BE2C (cell line): ENCODE measurements at regions not wholly inside any gene's neighbourhood (a gene's known extent, or its start where the extent isn't known, plus 50 kb on each side); places are given as distances from the start of the nearest gene placed in this dataset.

Experiments
- DNase-seq: peaks from one replicate; pipeline ENCODE4 v3.0.0-alpha.2; 2020
- H3K27me3 ChIP-seq: fragments of 250-450 bp; sonication (Bioruptor Pico); 2 replicates; pipeline ENCODE4 v1.5.1; 2020; ENCODE audit warnings: mild to moderate bottlenecking
- H3K36me3 ChIP-seq: fragments of 250-450 bp; sonication (Bioruptor Pico); 2 replicates; pipeline ENCODE4 v1.5.1; 2020; ENCODE audit warnings: mild to moderate bottlenecking
- H3K4me1 ChIP-seq: fragments of 250-450 bp; sonication (Bioruptor Pico); 2 replicates; pipeline ENCODE4 v1.5.1; 2020
- H3K4me3 ChIP-seq: 2 replicates; pipeline ENCODE4 v1.5.1; 2011; ENCODE audit warnings: low read depth, low read length
- H3K9me3 ChIP-seq: fragments of 250-450 bp; sonication (Bioruptor Pico); 2 replicates; pipeline ENCODE4 v1.5.1; 2020
- TF ChIP-seq, protein P1 (sequence below): IDR thresholded peaks from 2 replicates; pipeline ENCODE4 v1.5.1; 2012; ENCODE audit warnings: mild to moderate bottlenecking, low read depth, low read length

DNA sequence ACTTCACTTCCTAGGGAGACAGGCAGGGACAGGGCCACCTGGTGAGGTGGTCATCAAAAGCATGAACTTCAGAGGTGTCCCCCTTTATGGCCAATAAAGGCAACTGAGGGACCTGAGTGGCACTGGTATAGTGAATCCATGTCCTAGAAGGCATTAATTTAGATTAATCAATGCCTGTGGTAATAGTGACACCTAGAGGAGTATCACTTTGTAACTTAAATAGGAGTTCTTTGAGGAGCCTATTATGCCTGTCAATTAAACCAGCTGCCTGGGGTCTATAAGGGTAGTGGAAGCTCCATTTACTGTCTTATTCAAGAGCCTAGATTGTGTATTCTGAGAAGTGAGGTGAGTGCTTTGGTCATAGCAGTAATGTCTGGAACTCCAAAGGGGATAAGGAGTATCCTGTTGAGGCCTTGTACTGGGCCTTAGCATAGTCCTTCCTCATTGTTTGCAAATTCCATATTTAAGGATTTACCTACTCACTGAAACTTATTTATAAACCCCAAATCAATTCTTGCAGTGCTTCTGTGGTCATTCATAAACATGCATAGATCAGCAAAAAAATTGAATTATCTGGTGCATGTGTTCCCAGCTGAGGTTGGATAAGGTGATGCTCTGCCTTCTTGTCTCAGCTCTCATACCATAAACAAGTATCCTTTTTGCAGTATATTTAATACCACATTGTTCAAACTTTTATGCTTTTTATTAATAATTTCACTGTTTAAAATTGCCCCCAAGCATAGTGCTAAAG, 213.8 kb upstream of the RADX start:
- TF ChIP-seq, protein P1, sequence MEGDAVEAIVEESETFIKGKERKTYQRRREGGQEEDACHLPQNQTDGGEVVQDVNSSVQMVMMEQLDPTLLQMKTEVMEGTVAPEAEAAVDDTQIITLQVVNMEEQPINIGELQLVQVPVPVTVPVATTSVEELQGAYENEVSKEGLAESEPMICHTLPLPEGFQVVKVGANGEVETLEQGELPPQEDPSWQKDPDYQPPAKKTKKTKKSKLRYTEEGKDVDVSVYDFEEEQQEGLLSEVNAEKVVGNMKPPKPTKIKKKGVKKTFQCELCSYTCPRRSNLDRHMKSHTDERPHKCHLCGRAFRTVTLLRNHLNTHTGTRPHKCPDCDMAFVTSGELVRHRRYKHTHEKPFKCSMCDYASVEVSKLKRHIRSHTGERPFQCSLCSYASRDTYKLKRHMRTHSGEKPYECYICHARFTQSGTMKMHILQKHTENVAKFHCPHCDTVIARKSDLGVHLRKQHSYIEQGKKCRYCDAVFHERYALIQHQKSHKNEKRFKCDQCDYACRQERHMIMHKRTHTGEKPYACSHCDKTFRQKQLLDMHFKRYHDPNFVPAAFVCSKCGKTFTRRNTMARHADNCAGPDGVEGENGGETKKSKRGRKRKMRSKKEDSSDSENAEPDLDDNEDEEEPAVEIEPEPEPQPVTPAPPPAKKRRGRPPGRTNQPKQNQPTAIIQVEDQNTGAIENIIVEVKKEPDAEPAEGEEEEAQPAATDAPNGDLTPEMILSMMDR, result no peak
- no peak for DNase-seq
- no peaks in the 10 kb centered on the region for H3K27me3 ChIP-seq
- H3K9me3 ChIP-seq, result no peaks in the 10 kb centered on the region
- H3K36me3 ChIP-seq, result no peaks in the 10 kb centered on the region
- H3K4me1 ChIP-seq, result no peaks in the 10 kb centered on the region
- H3K4me3 ChIP-seq, result no peak overlapping the region

DNA sequence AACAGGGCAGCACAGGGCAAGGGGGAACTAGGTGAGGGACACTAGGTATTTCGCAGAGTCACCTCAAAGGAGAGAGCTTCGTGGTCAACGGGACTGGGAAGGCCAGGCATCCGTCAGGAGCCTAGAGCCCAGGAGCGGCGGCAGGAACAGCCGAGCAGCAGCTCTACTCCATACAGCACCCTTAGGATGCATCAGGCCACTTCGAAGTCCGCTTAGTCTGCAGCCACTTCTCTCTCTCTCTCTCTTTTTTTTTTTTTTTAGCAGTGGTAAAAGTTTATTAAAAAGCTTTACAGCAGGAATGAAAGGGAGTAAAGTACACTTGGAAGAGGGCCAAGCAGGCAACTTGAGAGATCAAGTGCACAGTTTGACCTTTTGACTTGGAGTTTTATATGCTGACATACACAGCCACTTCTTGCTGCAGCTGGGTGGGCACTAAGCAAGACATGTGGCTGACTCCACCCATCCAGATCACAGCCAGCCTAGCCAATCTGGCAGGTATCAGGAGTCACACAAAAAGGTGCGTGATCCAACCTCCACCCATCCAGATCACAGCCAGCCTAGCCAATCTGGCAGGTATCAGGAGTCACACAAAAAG, 209.7 kb upstream of the RADX start:
- no peak overlapping the region for H3K4me3 ChIP-seq
- no peaks in the 10 kb centered on the region for H3K9me3 ChIP-seq
- no peaks in the 10 kb centered on the region for H3K36me3 ChIP-seq
- no peak for DNase-seq
- no peaks in the 10 kb centered on the region for H3K27me3 ChIP-seq
- TF ChIP-seq, protein P1, result no peak
- H3K4me1 ChIP-seq, result no peaks in the 10 kb centered on the region

DNA sequence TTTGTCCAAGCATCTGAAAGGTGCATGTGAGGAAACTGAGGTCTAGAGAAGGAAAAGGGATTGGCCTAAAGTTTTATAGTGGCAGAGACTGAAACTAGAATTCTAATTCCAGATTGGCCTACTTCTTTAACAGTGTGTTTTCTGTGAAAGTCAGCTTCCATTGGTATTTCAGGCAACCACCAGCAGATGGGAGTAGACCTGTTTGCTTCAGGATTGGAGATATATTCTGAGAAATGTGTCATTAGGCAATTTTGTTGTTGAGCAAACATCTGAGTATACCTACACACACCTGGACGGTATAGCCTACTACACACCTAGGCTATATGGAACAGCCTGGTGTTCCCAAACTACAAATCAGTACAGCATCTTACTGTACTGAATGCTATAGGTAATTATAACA, 207.3 kb upstream of the RADX start:
- Histone ChIP-seq H3K4me3 (no peak overlapping the region), H3K9me3 (no peaks in the 10 kb centered on the region), H3K27me3 (no peaks in the 10 kb centered on the region), H3K4me1 (no peaks in the 10 kb centered on the region), H3K36me3 (no peaks in the 10 kb centered on the region)
- no peak for DNase-seq
- TF ChIP-seq, protein P1, result no peak

DNA sequence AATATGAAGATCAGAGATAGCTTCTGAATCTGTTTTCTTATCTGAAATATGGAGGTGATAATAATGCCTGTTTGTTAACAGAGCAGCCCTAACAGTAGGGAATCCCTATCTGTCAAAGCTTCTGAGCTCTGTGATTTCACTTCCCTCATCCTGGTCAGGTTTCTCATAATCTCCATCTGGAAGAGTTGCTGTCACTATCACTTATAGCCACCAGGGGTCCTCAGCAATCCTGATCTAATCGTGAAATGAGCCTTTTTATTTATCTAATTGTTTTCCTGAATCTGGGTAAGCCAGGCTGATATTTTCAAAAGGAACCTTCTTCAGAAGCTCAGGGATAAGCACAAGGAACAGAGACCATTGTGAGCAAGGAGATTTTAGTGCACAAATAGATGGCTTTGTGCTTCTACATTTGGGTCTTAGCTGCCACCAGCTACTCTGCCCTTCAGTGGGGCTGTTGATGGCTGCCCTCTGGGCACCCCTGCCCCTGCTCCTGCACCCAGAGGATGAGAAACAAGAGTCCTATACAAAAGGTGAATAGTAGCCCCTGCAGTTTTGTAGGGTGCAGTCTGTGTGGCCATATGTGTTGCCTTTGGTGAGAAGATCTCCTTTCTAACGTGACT, 196.4 kb upstream of the RADX start:
- TF ChIP-seq, protein P1, result peak; percentile 46
- peak; percentile 4 for DNase-seq
- Histone ChIP-seq H3K36me3 (no peaks in the 10 kb centered on the region), H3K9me3 (no peaks in the 10 kb centered on the region), H3K4me1 (no peaks in the 10 kb centered on the region), H3K27me3 (no peaks in the 10 kb centered on the region), H3K4me3 (no peak overlapping the region)

DNA sequence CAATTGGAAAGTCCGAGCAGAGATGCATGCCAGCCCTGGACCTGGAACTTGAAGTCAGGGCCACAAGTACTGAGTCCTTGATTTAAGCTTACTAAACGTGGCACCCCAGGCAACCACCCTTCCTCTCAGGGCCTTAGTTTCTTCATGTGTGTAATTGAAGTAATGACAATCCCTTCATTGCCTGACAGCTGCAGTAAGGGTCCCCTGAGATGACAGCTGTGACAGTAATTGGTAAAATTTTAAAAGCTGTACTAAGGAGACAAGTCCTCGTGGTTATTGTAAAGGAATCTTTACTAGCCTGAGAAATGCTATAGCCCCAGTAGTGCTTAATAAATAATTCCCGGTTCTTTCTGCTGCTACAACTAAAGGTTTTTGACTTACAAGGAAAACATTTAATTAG, 175.1 kb upstream of the RADX start:
- no peak overlapping the region for H3K4me3 ChIP-seq
- no peaks in the 10 kb centered on the region for H3K36me3 ChIP-seq
- TF ChIP-seq, protein P1, result no peak
- H3K27me3 ChIP-seq, result no peaks in the 10 kb centered on the region
- no peaks in the 10 kb centered on the region for H3K9me3 ChIP-seq
- H3K4me1 ChIP-seq, result no peaks in the 10 kb centered on the region
- DNase-seq, result no peak

DNA sequence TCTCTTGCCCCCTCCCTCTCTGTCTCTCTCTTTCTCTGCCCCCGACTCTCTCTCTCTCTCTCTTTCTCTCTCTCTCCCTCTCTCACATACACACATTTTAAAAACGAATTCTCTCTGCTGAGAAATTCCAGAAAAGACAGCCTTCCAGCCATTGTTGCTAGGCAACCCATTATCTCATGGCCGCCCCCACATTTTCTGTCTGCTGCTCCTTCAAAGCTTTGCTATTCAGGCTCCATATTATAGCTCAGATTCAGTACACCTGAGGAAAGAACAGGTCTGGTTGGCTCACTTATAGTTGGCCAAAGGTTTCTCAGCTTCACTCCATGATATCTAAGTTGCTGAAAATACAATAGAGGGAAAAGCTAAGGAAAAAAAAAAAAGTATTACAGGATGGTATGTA, 174.4 kb upstream of the RADX start:
- Histone ChIP-seq H3K9me3 (no peaks in the 10 kb centered on the region), H3K4me1 (no peaks in the 10 kb centered on the region), H3K36me3 (no peaks in the 10 kb centered on the region), H3K4me3 (no peak overlapping the region), H3K27me3 (no peaks in the 10 kb centered on the region)
- no peak for DNase-seq
- TF ChIP-seq, protein P1, result no peak
